ENCODE measurements at regions not wholly inside any gene's neighbourhood (a gene's known extent, or its start where the extent isn't known, plus 50 kb on each side); places are given as distances from the start of the nearest gene placed in this dataset.

DNA sequence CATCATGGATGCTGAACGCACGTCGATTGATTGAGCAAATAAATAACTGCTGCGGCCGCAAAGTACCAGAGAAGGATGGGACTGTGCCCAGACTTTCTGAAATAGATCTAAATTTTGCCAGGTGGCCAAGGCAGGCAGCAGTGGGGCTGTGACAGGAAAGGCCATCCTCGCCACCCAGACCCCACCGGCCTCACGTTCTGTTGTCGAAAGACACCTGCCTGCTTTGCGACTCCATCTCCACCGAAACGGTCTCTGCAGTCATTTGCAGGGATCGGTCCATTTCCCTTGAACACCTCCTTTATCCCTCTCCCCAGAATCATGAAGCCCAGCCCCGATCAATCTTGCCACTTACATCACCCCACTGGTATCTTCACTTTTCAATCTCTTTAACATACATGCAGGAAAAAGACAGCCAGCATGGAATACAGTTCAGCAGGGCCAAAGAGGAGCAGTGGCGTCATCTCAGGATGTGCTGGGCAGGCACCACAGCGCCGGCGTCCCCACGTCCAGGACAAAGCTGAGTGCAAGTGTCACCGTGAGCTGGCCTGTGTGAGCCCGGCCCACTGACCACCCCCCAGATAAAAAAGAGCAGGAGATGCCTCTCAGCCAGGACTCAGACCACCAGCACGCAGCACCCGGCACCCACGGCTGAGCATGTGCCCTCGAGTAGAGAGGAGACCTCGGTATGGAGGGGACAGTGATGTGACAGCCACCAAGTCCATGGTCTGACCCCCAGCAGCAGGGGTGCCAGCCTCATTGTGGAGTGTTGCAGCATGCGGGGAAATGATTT is 610.3 kb downstream of the TBC1D22A start:
- TF ChIP-seq EZH2 (IDR thresholded peaks at IDR 0.05) (no peak), POLR2AphosphoS5 (IDR thresholded peaks at IDR 0.05; ENCODE audit: borderline replicate concordance, low read depth, low read length) (no peak)
